ENCODE measurements at regions not wholly inside any gene's neighbourhood (a gene's known extent, or its start where the extent isn't known, plus 50 kb on each side); places are given as distances from the start of the nearest gene placed in this dataset.

DNA sequence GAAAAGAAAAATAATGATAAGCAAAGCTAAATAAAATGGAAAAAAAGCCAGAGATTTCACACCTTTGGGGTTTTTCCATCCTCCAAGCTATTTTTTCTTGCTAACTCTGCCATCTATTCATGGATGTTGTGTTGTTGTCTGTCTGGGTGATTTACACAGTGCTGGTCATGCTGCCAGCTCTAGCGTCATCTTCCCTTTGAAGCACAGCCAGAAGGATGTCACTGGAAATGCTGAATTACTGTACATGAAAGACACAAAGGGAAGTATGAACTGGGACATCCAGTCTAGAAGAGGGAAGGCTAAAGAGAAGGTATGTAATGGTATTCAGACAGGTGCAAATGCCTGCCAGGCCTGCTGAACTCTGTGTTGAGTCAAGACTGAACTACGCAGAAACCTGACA is 241.9 kb upstream of the STXBP5 start:
- no peak for TF ChIP-seq TAF1 (IDR thresholded peaks at IDR 0.05; ENCODE audit: borderline replicate concordance, low read depth, low read length)
- TF ChIP-seq POLR2A (IDR thresholded peaks at IDR 0.05; ENCODE audit: low read depth, low read length), result no peak
- no peak for TF ChIP-seq SP1 (IDR thresholded peaks at IDR 0.05; ENCODE audit: low read depth, low read length)
- TF ChIP-seq HCFC1 (IDR thresholded peaks at IDR 0.05; ENCODE audit: low read length), result no peak
- TF ChIP-seq NBN (IDR thresholded peaks at IDR 0.05), result no peak
- TF ChIP-seq YY1 (IDR thresholded peaks at IDR 0.05; ENCODE audit: low read depth, low read length), result no peak
- TF ChIP-seq TARDBP (IDR thresholded peaks at IDR 0.05; ENCODE audit: borderline replicate concordance), result no peak

Data from GM12878 (cell line).